DMS53 treated with DMSO at 0.1 percent for 48 hours (cell line): ENCODE measurements at regions not wholly inside any gene's neighbourhood (a gene's known extent, or its start where the extent isn't known, plus 50 kb on each side); places are given as distances from the start of the nearest gene placed in this dataset.
"Not testable (repeated sequence)": the region's sequence is repeated elsewhere in the genome, so short reads cannot be mapped to it uniquely, and the experiment has no call there.

Source experiments
- DNase-seq: peaks from one replicate; lab custom pipeline; 2025; ENCODE audit not compliant: unreplicated experiment; lab: John Stamatoyannopoulos, UW

DNA sequence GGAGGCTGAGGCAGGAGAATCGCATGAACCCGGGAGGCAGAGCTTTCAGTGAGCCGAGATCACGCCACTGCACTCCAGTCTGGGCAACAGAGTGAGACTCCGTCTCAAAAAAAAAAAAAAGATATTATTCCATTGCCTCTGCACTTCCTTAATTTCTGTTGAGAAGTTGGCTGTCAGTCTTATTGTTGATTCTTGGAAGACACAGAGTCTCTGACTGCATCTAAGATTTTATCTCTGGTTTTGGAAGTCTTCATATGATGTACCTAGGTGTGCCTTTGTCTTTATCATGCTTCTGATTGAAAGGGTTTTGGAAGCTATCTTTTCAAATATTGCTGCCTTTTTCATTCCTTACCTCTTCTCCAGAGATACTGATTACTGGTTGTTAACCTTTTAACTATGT is 160.4 kb downstream of the NPIPB11 start:
- not testable (repeated sequence) for DNase-seq

DNA sequence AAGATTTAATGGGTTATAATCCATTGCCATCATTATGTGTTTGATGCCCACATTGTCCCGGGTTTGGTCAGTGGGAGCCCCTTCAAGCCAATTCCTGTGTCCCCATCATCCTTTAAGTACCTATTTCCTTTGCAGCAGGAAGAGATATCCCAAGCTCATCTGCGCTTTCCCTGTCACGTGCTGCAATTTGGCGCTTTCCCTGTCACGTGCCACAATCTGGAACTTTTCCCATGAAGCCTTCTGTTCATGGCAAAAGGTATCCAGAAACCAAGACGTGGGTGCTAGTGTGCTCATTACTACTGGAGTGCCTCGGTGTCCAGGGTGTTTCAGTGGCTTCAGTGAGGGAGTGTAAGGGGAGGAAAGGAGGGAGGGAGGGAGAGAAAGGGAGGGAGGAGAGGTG is 168.5 kb downstream of the NPIPB11 start:
- DNase-seq = no peak

DNA sequence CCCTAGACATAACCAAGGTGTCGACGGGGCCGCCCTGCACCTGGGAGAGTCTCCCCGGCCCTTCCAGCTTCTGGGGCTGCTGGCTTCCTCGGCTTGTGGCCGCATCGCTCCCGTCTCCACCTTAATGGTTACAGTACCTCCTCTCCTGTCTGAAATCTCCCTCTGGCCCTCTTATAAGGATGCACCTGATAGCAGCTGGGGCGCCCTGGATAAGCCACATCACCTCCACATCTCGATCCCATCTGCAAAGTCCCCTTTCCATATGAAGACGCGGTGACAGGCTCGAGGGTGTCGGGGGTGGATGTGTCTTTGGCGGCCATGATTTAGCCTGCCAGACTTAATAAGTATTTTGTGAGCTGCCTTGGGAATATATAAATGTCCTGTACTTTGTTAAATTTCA is 169.0 kb downstream of the NPIPB11 start:
- DNase-seq = not testable (repeated sequence)

DNA sequence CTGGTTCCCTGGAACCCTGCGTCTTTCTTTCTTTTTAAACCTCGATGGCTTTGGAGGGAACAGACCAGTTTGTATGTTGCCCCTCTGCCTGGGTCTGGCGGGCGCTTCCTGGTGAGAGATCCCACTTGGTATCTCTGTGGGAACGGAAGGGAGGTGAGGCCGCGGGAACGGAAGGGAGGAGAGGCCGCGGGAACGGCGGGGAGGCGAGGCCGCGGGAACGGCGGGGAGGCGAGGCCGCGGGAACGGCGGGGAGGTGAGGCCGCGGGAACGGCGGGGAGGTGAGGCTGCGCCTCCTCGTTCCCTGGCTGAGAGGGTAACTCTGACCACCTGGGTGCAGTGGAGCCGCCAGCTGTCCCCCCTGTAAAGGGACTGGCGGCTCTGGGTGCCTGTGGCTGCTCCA is 169.5 kb downstream of the NPIPB11 start:
- not testable (repeated sequence) for DNase-seq

DNA sequence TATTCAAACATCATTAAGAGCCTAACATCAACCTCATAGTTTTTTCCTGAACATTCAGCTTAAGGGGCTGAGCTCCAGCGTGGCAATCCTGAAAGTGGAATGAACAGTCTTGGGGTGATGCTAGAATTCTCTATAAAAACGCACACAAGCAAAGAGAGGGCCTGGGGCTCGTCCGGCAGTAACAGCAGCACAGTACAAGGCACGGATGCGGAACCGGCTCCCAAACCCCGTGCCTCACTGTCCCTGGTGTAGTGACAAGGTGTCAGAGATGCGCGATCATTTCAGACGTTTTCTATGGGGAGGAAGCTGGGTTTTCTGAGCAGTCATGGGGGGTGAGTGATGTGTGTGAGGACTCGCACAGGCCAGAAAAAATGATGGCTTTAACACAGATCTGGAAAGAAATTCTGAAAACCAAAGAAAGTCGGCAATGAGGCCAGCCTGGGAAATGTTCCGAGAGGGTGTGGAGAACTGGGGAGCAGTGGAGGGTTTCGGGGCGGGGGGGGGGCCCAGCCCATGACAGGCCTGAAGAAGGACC is 170.6 kb downstream of the NPIPB11 start:
- DNase-seq = not testable (repeated sequence)

DNA sequence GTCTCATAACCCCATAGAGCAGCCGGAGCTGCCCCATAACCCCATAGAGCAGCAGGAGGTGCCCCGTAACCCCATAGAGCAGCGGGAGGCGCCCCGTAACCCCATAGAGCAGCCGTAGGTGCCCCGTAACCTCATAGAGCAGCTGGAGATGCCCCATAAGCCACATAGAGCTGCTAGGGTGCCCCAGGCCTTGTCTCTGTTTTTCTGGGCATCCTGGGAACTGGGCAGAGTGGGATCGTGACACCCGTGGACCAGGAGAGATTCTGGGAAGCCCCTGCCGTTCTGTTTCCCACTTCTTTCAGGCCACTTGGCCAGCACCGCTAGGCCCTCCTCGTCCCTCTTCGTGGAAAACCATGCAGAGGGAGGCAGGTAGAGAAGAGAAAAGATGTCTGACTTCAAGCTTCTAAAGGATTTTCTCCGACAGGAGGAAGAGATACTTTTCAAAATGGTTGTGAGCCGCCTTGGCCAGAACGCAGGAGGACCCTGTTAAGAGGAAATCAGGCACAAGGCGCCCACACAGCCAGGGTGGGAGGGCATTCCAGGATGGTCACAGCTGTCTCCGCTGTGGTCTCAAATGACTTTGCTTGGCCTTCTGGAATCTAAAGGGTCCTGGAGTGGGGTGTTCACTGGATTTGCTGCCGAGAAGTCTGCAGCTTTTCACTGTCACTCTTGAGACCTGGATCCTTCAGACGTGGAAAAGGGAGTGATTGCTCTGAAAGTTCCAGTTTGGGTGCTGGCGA is 171.8 kb downstream of the NPIPB11 start:
- DNase-seq = not testable (repeated sequence)

DNA sequence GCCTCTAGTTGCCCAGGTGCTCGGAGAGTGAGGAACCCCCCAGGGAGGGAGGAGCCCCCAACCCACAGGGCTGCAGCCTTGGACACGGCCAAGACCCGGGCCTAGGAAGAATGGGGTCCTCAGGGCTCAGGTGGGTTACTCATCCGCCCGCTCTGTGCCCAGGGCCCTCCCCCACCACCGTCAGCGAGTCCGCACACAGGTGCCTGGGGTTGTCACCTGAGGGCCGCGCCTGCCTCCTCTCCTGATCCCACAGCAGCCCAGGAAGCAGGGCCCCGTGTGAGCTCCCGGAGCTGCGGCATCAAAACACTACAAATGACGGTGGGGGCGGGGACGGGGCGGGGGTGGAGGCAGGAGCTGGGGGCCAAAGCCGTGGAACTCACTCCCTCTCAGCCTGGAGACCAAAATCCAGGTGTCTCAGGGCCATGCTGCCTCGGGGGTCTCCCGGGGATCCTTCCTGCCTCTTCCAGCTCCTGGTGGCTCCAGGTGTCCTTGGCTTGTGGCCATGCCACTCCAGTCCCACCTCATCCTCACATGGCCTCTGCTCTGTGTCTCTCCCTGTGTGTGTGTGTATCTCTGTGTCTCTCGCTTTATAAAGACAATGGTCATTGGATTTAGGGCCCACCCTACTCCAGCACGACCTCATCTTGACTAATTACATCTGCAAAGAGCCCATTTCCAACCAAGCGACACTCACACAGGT is 172.7 kb downstream of the NPIPB11 start:
- not testable (repeated sequence) for DNase-seq

DNA sequence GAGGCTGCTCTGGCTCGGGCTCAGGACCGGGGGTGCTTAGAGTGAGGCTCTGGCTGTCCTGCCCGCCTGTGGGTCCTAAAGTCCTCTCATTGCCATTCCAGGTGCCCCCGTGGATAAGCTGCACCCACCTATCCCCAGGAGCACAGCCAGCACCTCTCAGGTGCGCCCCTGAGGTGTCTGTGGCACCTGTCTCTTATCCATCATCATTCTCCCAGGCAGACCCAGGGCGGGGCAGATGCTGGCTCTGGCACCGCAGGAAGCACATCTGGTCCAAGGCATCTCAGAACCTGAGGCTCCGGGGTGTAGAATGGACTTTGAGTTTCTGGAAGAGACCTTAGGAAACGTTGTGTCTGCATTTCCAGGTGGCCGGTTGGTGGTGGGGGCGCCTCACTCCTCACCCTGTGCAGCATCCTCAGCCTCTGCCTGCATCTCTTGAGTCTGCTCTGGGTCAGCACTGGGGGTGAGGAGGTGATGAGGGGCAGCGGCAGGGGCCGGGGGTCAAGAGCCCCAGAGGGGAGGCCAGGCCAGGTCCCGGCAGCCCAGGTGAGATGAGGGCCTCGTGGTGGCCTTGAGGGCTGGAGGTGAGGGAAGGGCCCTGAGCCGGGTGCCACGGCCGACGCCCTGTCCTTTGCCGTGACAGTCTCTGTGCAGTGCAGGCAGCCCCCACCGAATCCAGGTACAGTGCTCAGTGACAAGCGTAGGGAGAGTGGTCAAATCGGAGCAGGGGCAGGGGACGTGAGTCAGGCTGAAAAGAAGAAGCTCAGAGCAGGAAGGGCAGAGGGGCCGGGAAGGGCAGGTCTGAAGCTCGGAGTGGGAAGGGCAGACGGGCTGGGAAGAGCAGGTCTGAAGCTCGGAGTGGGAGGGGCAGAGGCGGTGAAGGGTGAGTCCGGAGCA is 173.5 kb downstream of the NPIPB11 start:
- no peak for DNase-seq

DNA sequence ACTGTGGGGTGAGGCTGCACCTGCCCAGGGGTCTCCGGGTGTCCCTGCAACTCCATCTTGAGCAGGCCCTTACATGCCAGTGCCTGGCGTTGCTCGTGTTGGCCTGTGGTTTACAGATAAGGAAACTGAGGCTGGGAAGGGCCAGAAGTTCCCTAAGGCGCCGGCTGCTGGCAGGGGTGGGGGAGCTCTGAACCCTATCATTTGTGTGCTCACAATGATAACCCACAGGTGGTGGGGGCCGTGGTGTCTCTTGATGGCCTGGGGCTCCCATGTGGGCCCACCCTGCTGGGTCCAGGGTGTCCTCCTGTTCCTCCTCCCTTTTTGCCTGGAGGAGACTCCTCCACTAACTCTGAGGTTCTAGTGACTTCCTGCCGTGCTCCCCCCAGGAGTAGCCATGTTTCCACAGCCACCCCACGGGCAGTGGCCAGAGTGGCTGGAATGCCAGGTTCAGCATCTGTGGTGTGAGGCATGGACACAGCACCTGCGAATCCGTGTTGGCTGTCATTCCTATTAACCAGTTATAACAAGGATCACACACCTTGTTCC is 174.3 kb downstream of the NPIPB11 start:
- DNase-seq = not testable (repeated sequence)

DNA sequence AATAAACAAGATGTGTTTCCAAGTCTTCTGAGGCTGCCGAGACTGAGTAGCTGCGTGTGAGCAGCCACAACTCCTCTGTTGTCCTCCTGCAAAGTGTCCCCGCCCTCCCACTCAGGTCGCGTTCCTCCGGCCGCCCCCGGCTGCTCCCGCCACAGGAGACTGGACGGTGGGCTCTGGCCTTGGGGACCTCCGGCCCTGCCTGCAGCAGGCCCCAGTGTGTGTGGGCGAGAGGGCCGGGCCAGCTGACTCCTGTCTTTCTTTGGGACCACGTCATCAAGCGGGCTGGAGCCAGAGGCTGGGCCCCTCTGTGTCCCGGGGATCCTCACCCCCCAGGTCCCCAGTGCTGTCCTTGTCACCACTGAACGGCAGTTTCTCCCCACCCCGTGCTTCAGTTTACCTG is 175.3 kb downstream of the NPIPB11 start:
- DNase-seq = no peak

DNA sequence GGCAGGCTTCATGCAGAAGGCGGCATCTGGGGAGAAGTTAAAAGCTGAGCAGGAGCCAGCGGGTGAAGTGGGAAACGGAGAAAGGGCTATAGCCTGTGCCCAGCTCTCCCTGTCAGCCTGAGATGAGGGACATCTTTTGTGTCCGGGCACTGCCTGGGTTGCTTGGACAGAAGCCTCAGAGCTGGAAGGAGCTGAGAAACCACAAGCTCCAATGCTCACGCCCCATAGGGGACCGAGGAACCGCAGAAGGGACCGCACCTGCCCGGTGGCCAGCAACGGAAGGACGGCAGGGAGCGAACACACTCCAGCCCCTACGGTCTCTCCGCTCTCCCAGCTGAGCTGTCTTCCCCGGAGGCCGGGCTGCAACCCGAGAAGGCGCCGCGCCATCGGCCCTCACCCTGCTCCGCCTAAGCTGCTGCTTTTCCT is 175.8 kb downstream of the NPIPB11 start:
- no peak for DNase-seq

DNA sequence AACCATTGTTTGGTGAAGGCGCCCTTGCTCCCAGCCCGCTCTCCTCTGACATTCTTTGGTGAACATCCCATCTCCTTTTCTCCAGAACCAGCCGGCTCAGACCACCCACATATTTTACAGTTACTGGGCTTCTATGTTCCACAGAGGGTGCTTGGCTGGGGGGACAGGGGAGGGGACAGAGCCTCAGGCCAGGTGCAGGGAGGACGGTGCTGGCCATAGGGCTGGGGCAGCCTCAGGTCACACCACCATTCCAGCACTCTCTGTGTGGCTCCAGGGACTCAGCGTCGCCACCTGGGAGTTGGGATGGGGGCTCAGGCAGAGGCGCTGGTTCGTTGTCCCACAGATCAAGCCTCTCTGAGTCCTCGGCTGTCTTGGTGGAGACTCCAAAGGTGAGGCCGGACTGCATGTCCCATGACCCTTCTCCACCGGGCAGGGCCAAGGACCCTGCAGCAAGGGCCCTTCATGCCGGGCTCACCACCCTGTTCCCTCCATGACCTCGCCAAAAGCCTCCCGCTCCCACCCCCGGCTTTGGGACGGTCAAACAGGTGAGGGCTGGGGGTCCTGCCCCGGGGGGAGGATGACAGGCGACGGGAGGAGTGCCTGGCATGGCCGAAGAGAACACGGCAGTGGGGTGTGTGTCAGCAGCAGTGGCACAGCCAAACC is 176.4 kb downstream of the NPIPB11 start:
- DNase-seq = not testable (repeated sequence)

DNA sequence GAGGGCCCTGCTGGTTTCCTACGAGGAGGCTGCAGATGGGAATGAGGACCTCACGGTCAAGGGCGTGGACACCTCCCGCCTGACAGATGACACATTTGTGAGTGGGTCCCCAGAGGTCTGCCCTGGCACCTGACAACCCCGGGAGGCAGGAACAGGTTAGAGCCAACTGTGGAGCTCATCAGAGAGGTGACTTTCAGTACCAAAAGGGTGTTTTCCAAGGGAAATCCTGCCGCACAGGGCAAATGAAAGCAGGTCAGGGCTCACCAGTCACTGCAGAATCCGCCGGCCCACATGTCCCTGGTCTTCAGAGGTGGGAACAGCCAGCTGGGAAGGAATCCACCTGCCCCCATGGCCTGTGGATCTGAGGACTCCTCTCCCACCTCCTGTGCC is 176.9 kb downstream of the NPIPB11 start:
- not testable (repeated sequence) for DNase-seq

DNA sequence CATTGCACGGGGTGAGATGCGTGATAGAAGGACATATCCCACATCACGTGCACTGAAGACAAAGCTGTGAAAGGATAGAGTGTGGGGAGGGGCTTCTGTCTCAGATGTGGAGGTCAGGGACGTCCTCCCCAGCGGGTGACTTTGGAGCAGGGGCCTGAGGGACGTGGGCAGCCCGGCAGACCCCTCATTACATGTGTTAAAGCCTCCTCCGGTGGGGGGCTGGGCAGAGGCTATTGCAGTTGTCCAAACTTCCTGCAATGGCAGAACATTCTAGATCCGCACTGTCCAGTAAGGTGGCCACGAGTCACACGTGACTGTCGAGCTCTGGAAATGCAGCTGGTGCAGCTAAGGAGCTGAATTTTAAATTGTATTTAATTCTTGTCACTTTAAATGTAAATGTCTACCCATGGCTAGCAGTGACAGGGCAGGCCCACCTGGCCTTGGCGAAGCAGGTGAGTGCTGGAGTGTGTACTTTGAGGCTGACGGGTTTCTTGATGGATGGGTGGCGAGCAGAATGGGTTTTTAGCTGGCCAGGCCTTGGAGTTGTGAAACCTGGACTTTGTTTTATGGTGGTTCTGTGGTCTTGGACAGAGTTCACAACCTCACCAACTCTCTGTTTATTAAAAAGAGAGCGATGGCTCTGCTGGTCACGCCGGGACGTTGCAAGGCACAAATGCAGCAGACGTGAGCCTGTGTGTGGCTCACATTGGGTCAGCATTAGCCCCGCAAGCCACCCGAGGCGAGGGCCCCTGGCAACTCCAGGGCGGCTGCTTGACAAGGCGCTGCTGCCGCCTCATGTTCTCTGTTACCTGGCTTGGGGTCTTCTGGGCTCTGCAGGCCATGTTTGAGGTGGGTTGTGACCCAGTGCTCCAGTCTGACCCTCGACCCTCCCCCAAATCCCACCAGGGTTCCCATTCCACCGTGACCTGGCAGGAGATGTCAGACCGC is 177.6 kb downstream of the NPIPB11 start:
- not testable (repeated sequence) for DNase-seq

DNA sequence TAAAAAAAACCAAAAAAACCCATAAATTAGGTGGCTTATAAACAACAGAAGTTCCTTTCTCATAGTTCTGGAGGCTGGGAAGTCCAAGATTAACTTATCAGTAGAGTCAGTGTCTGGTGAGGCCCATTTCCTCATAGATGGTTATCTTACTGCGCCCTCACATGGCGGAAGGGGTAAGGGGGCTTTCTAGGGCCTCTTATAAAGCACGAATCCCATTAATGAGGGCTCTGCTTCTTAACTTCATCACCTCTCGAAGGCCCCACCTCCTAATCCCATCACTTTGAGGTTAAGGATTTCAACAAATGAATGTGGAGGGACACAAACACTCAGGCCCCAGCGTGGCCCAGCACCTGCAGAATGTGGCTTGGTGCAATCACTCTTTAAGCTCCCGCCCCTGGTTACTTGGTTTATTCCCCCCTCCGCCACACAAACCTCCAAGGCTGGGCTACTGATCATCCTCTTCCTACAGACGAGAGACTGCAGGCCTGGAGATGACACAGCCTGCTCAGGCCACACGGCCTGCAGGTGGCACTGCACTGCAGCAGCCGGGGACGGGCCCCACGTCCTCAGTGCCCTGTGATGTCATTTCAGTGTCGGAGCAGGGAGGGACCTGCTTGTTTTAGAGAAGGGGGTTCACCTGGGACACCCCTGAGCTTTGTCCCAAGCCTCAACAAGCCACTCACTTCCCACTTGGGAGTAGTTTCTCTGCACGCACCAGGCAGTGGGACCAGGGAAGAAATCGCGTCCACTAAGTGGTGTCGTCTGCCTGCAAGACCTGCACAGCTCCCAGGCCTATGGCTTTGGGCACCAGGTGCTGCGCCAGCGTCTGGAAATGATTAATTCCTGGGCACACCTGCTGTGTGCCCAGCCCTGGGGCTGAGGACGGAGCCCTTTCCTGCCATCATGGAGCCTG is 178.5 kb downstream of the NPIPB11 start:
- peak; percentile 50 for DNase-seq

DNA sequence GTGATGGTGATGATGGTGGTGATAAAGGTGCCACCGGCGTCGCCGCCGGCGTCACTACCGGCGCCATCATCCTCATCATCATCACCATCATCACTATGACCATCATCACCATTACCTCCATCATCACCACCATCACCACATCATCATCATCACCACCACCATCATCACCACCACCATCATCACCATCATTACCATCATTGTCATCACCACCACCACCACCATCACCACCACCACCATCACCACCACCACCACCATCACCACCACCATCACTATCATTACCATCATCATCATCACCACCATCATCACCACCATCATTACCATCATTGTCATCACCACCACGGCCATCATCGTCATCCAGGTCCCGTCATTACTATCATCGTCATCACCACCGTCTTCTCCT is 179.7 kb downstream of the NPIPB11 start:
- no peak for DNase-seq

DNA sequence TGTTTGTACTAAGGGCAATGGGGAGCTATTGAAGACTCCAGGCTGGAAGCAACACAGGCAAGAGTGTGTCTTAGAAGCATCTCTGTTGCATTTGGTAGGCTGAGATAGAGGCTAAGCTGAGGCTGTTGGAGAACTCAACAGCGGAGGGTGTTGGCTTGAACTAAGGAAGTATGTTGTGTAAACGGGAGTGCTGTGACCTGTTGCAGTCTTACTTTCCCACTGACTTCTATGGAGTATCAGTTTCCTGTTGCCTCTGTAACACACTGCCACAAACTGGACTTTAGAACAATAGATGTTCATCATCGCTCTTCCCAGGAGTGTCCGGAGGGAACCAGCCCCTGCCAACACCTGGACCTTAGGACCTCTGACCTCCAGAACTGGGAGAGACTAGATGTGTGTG is 181.8 kb downstream of the NPIPB11 start:
- not testable (repeated sequence) for DNase-seq

DNA sequence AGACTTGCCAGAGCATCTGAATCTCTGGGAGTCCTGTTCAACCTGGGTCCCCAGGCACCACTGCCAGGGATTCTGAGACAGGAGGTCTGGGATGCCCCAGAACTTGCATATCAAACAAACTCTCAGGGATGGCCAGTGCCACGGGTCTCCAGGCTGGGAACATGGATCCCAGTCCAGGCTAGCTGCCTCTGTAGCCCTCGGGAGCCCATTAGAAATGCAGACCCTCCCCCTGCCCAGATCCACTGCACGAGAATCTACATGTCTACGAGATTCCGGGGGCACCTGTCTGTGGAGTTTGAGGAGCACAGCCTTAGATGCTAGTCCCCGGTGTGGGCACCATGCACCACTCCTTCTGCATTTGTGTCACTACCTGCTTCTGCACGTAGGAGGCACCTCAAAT is 183.9 kb downstream of the NPIPB11 start:
- DNase-seq = not testable (repeated sequence)
